ENCODE measurements at regions not wholly inside any gene's neighbourhood (a gene's known extent, or its start where the extent isn't known, plus 50 kb on each side); places are given as distances from the start of the nearest gene placed in this dataset.

GRCh38 chr16:66014221-66014620 is 352.3 kb upstream of the CDH5 start:
- no peaks in the 10 kb centered on the region for H3K4me1 ChIP-seq (ENCODE audit: low read depth, poor library complexity, severe bottlenecking)
- H3K4me2 ChIP-seq, result no peak overlapping the region
- no peak overlapping the region for H3K27ac ChIP-seq
- H3K36me3 ChIP-seq (ENCODE audit: insufficient read depth), result no peaks in the 10 kb centered on the region
- no peaks in the 10 kb centered on the region for H3K79me2 ChIP-seq (ENCODE audit: insufficient read depth, low read depth)
- H3K4me3 ChIP-seq (IDR thresholded peaks at IDR 0.05; ENCODE audit: insufficient read depth, low read depth, low read length), result no peak overlapping the region
- no peak for TF ChIP-seq CTCF (conservative IDR thresholded peaks at IDR 0.05; ENCODE audit: low read depth, low read length)
- no peak overlapping the region for H2AFZ ChIP-seq (ENCODE audit: low read depth)
- no peaks in the 10 kb centered on the region for H3K27me3 ChIP-seq (ENCODE audit: insufficient read depth, low read depth)
- no peak overlapping the region for H3K9ac ChIP-seq
- H4K20me1 ChIP-seq (ENCODE audit: insufficient read depth), result no peaks in the 10 kb centered on the region

- Histone ChIP-seq H3K79me2 (ENCODE audit: insufficient read depth, low read depth) (no peaks in the 10 kb centered on the region), H3K36me3 (ENCODE audit: insufficient read depth) (no peaks in the 10 kb centered on the region), H2AFZ (ENCODE audit: low read depth) (no peak overlapping the region), H3K4me2 (no peak overlapping the region), H3K27ac (no peak overlapping the region), H3K4me3 (IDR thresholded peaks at IDR 0.05; ENCODE audit: insufficient read depth, low read depth, low read length) (no peak overlapping the region), H3K27me3 (ENCODE audit: insufficient read depth, low read depth) (no peaks in the 10 kb centered on the region), H4K20me1 (ENCODE audit: insufficient read depth) (no peaks in the 10 kb centered on the region), H3K9ac (no peak overlapping the region), H3K4me1 (ENCODE audit: low read depth, poor library complexity, severe bottlenecking) (no peaks in the 10 kb centered on the region)
- TF ChIP-seq CTCF (conservative IDR thresholded peaks at IDR 0.05; ENCODE audit: low read depth, low read length), result no peak
Observed at GRCh38 chr16:66013486-66013885, 353.0 kb upstream of the CDH5 start.

GRCh38 chr16:66008136-66008535 is 358.4 kb upstream of the CDH5 start:
- H3K27me3 ChIP-seq (ENCODE audit: insufficient read depth, low read depth), result no peaks in the 10 kb centered on the region
- H3K4me2 ChIP-seq, result no peak overlapping the region
- H3K4me1 ChIP-seq (ENCODE audit: low read depth, poor library complexity, severe bottlenecking), result no peaks in the 10 kb centered on the region
- H3K27ac ChIP-seq, result no peak overlapping the region
- no peak for TF ChIP-seq CTCF (conservative IDR thresholded peaks at IDR 0.05; ENCODE audit: low read depth, low read length)
- H3K79me2 ChIP-seq (ENCODE audit: insufficient read depth, low read depth), result no peaks in the 10 kb centered on the region
- H3K4me3 ChIP-seq (IDR thresholded peaks at IDR 0.05; ENCODE audit: insufficient read depth, low read depth, low read length), result no peak overlapping the region
- H2AFZ ChIP-seq (ENCODE audit: low read depth), result no peak overlapping the region
- no peaks in the 10 kb centered on the region for H3K36me3 ChIP-seq (ENCODE audit: insufficient read depth)
- no peaks in the 10 kb centered on the region for H4K20me1 ChIP-seq (ENCODE audit: insufficient read depth)
- H3K9ac ChIP-seq, result no peak overlapping the region

- Histone ChIP-seq H3K9ac (no peak overlapping the region), H3K4me1 (ENCODE audit: low read depth, poor library complexity, severe bottlenecking) (no peaks in the 10 kb centered on the region), H3K4me2 (no peak overlapping the region), H2AFZ (ENCODE audit: low read depth) (no peak overlapping the region), H3K27me3 (ENCODE audit: insufficient read depth, low read depth) (no peaks in the 10 kb centered on the region), H3K79me2 (ENCODE audit: insufficient read depth, low read depth) (no peaks in the 10 kb centered on the region), H4K20me1 (ENCODE audit: insufficient read depth) (no peaks in the 10 kb centered on the region), H3K4me3 (IDR thresholded peaks at IDR 0.05; ENCODE audit: insufficient read depth, low read depth, low read length) (no peak overlapping the region), H3K27ac (no peak overlapping the region), H3K36me3 (ENCODE audit: insufficient read depth) (no peaks in the 10 kb centered on the region)
- TF ChIP-seq CTCF (conservative IDR thresholded peaks at IDR 0.05; ENCODE audit: low read depth, low read length), result no peak
Observed at GRCh38 chr16:66007717-66008116, 358.8 kb upstream of the CDH5 start.

- Histone ChIP-seq H3K9ac (no peak overlapping the region), H3K27ac (no peak overlapping the region), H3K36me3 (ENCODE audit: insufficient read depth) (no peaks in the 10 kb centered on the region), H3K27me3 (ENCODE audit: insufficient read depth, low read depth) (no peaks in the 10 kb centered on the region), H3K4me3 (IDR thresholded peaks at IDR 0.05; ENCODE audit: insufficient read depth, low read depth, low read length) (no peak overlapping the region), H3K4me2 (no peak overlapping the region), H3K4me1 (ENCODE audit: low read depth, poor library complexity, severe bottlenecking) (no peaks in the 10 kb centered on the region), H2AFZ (ENCODE audit: low read depth) (no peak overlapping the region), H4K20me1 (ENCODE audit: insufficient read depth) (no peaks in the 10 kb centered on the region), H3K79me2 (ENCODE audit: insufficient read depth, low read depth) (no peaks in the 10 kb centered on the region)
- TF ChIP-seq CTCF (conservative IDR thresholded peaks at IDR 0.05; ENCODE audit: low read depth, low read length), result no peak
Observed at GRCh38 chr16:66006485-66006884, 360.0 kb upstream of the CDH5 start.
